Tibial nerve (tissue), 4 donors: ENCODE measurements at regions not wholly inside any gene's neighbourhood (a gene's known extent, or its start where the extent isn't known, plus 50 kb on each side); places are given as distances from the start of the nearest gene placed in this dataset.
"Not testable (repeated sequence)": the region's sequence is repeated elsewhere in the genome, so short reads cannot be mapped to it uniquely, and the experiment has no call there.

Source experiments
- DNase-seq, 2 donors: peaks; one replicate each; pipeline ENCODE4 v3.0.0-alpha.2; 2019; ENCODE audit warnings: low spot score in 2 of 2
- H3K27ac ChIP-seq, 4 donors: fragments of 200-600 bp; sonication (generic) in 3 of 4; one replicate each; pipeline ENCODE4 v1.5.1; 2017 to 2019; ENCODE audit warnings: mild to moderate bottlenecking in 1 of 4
- H3K27me3 ChIP-seq, 2 donors: fragments of 200-600 bp; sonication (generic) in 1 of 2; one replicate each; pipeline versions ENCODE4 v1.5.1 to v1.6.0; 2017 to 2019
- H3K36me3 ChIP-seq, 3 donors: fragments of 200-600 bp; sonication (generic); one replicate each; pipeline ENCODE4 v1.5.1; 2018 to 2019
- H3K4me1 ChIP-seq, 4 donors: fragments of 200-600 bp; sonication (generic) in 3 of 4; one replicate each; pipeline ENCODE4 v1.5.1; 2017 to 2019
- H3K4me3 ChIP-seq, 4 donors: fragments of 200-600 bp; sonication (generic) in 3 of 4; one replicate each; pipeline ENCODE4 v1.5.1; 2017 to 2019; ENCODE audit warnings: mild to moderate bottlenecking in 1 of 4, moderate library complexity in 1 of 4
- H3K9me3 ChIP-seq, 4 donors: fragments of 200-600 bp; sonication (generic) in 3 of 4; one replicate each; pipeline ENCODE4 v1.5.1; 2017 to 2019
- EP300 ChIP-seq, 2 donors: sonication (generic); formaldehyde crosslinking; IDR thresholded peaks; one replicate each; pipeline ENCODE4 v1.6.1; 2017; ENCODE audit warnings: antibody characterized with exemption in 2 of 2, mild to moderate bottlenecking in 1 of 2
- POLR2A ChIP-seq, 2 donors: fragments of 450-650 bp; IDR thresholded peaks; one replicate each; pipeline ENCODE4 v1.6.1; 2017; ENCODE audit warnings: antibody characterized with exemption in 2 of 2, mild to moderate bottlenecking in 2 of 2, moderate library complexity in 2 of 2
- WGBS, 2 donors: methylation state at CpG; one replicate each; pipeline ENCODE4 v1.1.5; 2018; 5-methylcytosine and 5-hydroxymethylcytosine counted together
- TF ChIP-seq, protein P1 (sequence below), 5 experiments: fragments of 200-600 bp in 3 of 5; fragments of 450-650 bp in 2 of 5; sonication (generic) in 3 of 5; IDR thresholded peaks; one replicate each; pipeline ENCODE4 v1.5.1; 2016 to 2019; ENCODE audit warnings: antibody characterized with exemption in 5 of 5, mild to moderate bottlenecking in 3 of 5, moderate library complexity in 2 of 5

- Histone ChIP-seq H3K4me1 (no peaks in the 10 kb centered on the region), H3K27me3 (no peaks in the 10 kb centered on the region), H3K27ac (no peak overlapping the region), H3K4me3 (no peak overlapping the region), H3K9me3 (no peaks in the 10 kb centered on the region), H3K36me3 (no peaks in the 10 kb centered on the region)
- no peak for DNase-seq
- 86 to 89% methylated on average over 4 of the region's 4 CpGs for WGBS, 2 donors
- no peak for TF ChIP-seq POLR2A (IDR thresholded peaks at IDR 0.05)
- no peak for TF ChIP-seq EP300 (IDR thresholded peaks at IDR 0.05)
- TF ChIP-seq, protein P1, sequence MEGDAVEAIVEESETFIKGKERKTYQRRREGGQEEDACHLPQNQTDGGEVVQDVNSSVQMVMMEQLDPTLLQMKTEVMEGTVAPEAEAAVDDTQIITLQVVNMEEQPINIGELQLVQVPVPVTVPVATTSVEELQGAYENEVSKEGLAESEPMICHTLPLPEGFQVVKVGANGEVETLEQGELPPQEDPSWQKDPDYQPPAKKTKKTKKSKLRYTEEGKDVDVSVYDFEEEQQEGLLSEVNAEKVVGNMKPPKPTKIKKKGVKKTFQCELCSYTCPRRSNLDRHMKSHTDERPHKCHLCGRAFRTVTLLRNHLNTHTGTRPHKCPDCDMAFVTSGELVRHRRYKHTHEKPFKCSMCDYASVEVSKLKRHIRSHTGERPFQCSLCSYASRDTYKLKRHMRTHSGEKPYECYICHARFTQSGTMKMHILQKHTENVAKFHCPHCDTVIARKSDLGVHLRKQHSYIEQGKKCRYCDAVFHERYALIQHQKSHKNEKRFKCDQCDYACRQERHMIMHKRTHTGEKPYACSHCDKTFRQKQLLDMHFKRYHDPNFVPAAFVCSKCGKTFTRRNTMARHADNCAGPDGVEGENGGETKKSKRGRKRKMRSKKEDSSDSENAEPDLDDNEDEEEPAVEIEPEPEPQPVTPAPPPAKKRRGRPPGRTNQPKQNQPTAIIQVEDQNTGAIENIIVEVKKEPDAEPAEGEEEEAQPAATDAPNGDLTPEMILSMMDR (IDR thresholded peaks at IDR 0.05), result no peak
These were observed 756.0 kb downstream of the LUZP2 start for GRCh38 chr11:25252854-25253253.

DNA sequence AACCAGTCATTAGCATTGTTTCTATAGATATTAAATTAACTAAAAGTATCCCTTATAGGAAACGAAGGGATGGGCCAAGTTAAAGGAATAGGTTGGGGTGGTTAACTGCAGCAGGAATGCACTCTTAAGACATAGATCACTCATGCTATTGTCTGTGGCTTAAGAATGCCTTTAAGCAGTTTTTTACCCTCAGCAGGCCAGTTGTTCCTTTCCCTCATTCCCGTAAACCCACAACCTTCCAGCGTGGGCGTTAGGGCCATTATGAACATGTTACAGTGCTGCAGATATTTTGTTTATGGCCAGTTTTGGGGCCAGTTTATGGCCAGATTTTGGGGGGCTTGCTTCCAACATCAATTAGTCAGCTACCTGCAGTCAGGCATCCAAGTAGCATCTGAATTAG lies 767.0 kb downstream of the LUZP2 start:
- H3K27ac ChIP-seq, H3K4me1 ChIP-seq, H3K36me3 ChIP-seq, H3K9me3 ChIP-seq, DNase-seq, H3K4me3 ChIP-seq, H3K27me3 ChIP-seq: not testable (repeated sequence)
- whole genome bisulfite sequencing, 2 donors, result 80 to 81% methylated on average over 4 of the region's 4 CpGs

- TF ChIP-seq EP300 (IDR thresholded peaks at IDR 0.05), result no peak
- TF ChIP-seq, protein P1 (IDR thresholded peaks at IDR 0.05), result no peak
- TF ChIP-seq POLR2A (IDR thresholded peaks at IDR 0.05), result no peak
- H3K4me1 ChIP-seq, result no peaks in the 10 kb centered on the region
- H3K27me3 ChIP-seq, result no peaks in the 10 kb centered on the region
- no peak overlapping the region for H3K4me3 ChIP-seq
- no peaks in the 10 kb centered on the region for H3K36me3 ChIP-seq
- H3K9me3 ChIP-seq, result peaks cover 0 to 8% (median 0%) of the 10 kb centered on the region in 4 donors
- DNase-seq, result no peak
- no peak overlapping the region for H3K27ac ChIP-seq
These were observed 774.4 kb downstream of the LUZP2 start for GRCh38 chr11:25271301-25271700.

GRCh38 chr11:25272214-25272613 lies 775.4 kb downstream of the LUZP2 start:
- no peaks in the 10 kb centered on the region for H3K27me3 ChIP-seq
- TF ChIP-seq, protein P1 (IDR thresholded peaks at IDR 0.05), result no peak
- TF ChIP-seq EP300 (IDR thresholded peaks at IDR 0.05) (no peak), POLR2A (IDR thresholded peaks at IDR 0.05) (no peak)

DNA sequence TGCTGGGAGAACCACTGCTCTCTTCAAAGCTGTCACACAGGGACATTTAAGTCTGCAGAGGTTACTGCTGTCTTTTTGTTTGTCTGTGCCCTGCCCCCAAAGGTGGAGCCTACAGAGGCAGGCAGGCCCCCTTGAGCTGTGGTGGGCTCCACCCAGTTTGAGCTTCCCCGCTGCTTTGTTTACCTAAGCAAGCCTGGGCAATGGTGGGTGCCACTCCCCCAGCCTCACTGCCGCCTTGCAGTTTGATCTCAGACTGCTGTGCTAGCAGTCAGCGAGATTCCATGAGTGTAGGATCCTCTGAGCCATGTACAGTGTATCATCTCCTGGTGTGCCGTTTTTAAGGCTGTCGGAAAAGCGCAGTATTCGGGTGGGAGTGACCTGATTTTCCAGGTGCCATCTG lies 784.0 kb downstream of the LUZP2 start:
- not testable (repeated sequence) for H3K36me3 ChIP-seq, H3K4me3 ChIP-seq, H3K9me3 ChIP-seq, H3K4me1 ChIP-seq, H3K27ac ChIP-seq, H3K27me3 ChIP-seq, DNase-seq
- WGBS, 2 donors, result 78 to 88% methylated on average over 7 of the region's 7 CpGs

More at GRCh38 chr11:25272214-25272613, 775.4 kb downstream of the LUZP2 start:
- peaks cover 0 to 8% (median 0%) of the 10 kb centered on the region in 4 donors for H3K9me3 ChIP-seq
- H3K4me1 ChIP-seq, result no peaks in the 10 kb centered on the region
- H3K36me3 ChIP-seq, result no peaks in the 10 kb centered on the region
- no peak overlapping the region for H3K4me3 ChIP-seq
- no peak for DNase-seq
- H3K27ac ChIP-seq, result no peak overlapping the region

DNA sequence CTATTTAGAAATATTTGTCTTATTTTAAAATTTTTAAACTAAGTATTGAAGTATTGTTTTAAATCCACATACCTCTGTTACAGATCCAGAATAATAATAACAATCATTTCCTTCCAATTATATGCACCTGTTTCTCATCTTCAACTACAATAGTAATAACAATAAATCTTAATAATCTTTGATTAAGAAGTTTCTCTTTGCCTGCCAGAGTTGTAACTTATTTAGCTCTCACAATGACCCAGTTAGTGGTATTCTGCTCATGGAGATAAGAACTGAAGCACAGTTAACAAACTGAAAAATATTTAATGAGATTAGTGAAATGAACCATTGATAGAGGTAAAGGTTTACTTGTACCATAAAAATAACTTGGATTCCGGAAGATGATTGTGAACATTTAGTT lies 796.3 kb downstream of the LUZP2 start:
- no peaks in the 10 kb centered on the region for H3K9me3 ChIP-seq
- no peaks in the 10 kb centered on the region for H3K36me3 ChIP-seq
- no peaks in the 10 kb centered on the region for H3K4me1 ChIP-seq
- H3K4me3 ChIP-seq, result no peak overlapping the region
- no peak overlapping the region for H3K27ac ChIP-seq
- 66 to 69% methylated on average over 1 of the region's 1 CpG for WGBS, 2 donors
- TF ChIP-seq, protein P1 (IDR thresholded peaks at IDR 0.05), result no peak
- no peak for TF ChIP-seq POLR2A (IDR thresholded peaks at IDR 0.05)
- TF ChIP-seq EP300 (IDR thresholded peaks at IDR 0.05), result no peak
- no peaks in the 10 kb centered on the region for H3K27me3 ChIP-seq
- DNase-seq, result no peak
